Natural killer cell (primary cell): ENCODE measurements at regions not wholly inside any gene's neighbourhood (a gene's known extent, or its start where the extent isn't known, plus 50 kb on each side); places are given as distances from the start of the nearest gene placed in this dataset.

Source experiments
- ATAC-seq, 3 donors: fragments of 150-1000 bp in 2 of 3; fragments of 200-7000 bp in 1 of 3; cut with Tn5 transposase; 1 replicate in 1 of 3; 2 replicates in 2 of 3; pipeline ENCODE4 v1.10.0; 2021; ENCODE audit warnings: mild to moderate bottlenecking in 2 of 3, moderate library complexity in 2 of 3
- DNase-seq, 2 donors: peaks; one replicate each; pipeline versions ENCODE4 v3.0.0 to v3.0.0-alpha.2; 2013 to 2021; ENCODE audit warnings: mixed read lengths in 1 of 2
- H3K27ac ChIP-seq: one replicate; pipeline ENCODE4 v1.5.1; 2013; ENCODE audit warnings: mild to moderate bottlenecking, low read length
- H3K27me3 ChIP-seq: one replicate; pipeline ENCODE4 v1.6.1; 2013; ENCODE audit warnings: low read length; ENCODE audit not compliant: control insufficient read depth, insufficient read depth
- H3K36me3 ChIP-seq: one replicate; pipeline ENCODE4 v1.6.1; 2013; ENCODE audit warnings: low read length; ENCODE audit not compliant: control insufficient read depth, insufficient read depth
- H3K4me1 ChIP-seq: one replicate; pipeline ENCODE4 v1.6.1; 2013; ENCODE audit warnings: low read length; ENCODE audit not compliant: control insufficient read depth, insufficient read depth
- H3K4me3 ChIP-seq: one replicate; pipeline ENCODE4 v1.5.1; 2013; ENCODE audit warnings: low read length
- H3K9me3 ChIP-seq: one replicate; pipeline ENCODE4 v1.6.1; 2013; ENCODE audit warnings: low read length; ENCODE audit not compliant: control insufficient read depth, insufficient read depth
- H3K27ac Mint-ChIP-seq, 2 donors: one replicate each; pipeline ENCODE4 v1.8.0; 2022; ENCODE audit warnings: mild to moderate bottlenecking in 2 of 2, mixed read lengths in 2 of 2, moderate library complexity in 1 of 2
- H3K27me3 Mint-ChIP-seq, 2 donors: one replicate each; pipeline ENCODE4 v1.8.0; 2022; ENCODE audit warnings: low read depth in 2 of 2, mixed read lengths in 2 of 2
- H3K36me3 Mint-ChIP-seq: one replicate; pipeline ENCODE4 v1.8.0; 2022; ENCODE audit warnings: mixed read lengths
- H3K4me1 Mint-ChIP-seq, 2 donors: one replicate each; pipeline ENCODE4 v1.8.0; 2022; ENCODE audit warnings: mixed read lengths in 2 of 2
- H3K4me3 Mint-ChIP-seq: one replicate; pipeline ENCODE4 v1.8.0; 2022; ENCODE audit warnings: mild to moderate bottlenecking, moderate library complexity, mixed read lengths
- H3K9me3 Mint-ChIP-seq, 2 donors: one replicate each; pipeline ENCODE4 v1.8.0; 2022; ENCODE audit warnings: mixed read lengths in 2 of 2
- CTCF ChIP-seq: fragments of 200-600 bp; IDR thresholded peaks from one replicate; pipeline ENCODE4 v1.8.0; 2022; ENCODE audit warnings: antibody characterized with exemption
- WGBS: methylation state at CpG from one replicate; pipeline ENCODE4 v1.1.7; 2013; ENCODE audit warnings: missing lambda C conversion rate; ENCODE audit not compliant: insufficient coverage; 5-methylcytosine and 5-hydroxymethylcytosine counted together
- intact Hi-C: fragments of 100-400 bp; cut with micrococcal nuclease; formaldehyde crosslinking; loops from one replicate; pipeline ENCODE4 v1.14.2; 2022

- DNase-seq = no peak
- Histone ChIP-seq H3K27me3 (no peaks in the 10 kb centered on the region), H3K9me3 (no peaks in the 10 kb centered on the region), H3K4me3 (no peak overlapping the region), H3K36me3 (no peaks in the 10 kb centered on the region), H3K27ac (no peak overlapping the region), H3K4me1 (no peaks in the 10 kb centered on the region)
- Mint-ChIP-seq H3K9me3 (no peaks in the 10 kb centered on the region), H3K4me1 (no peaks in the 10 kb centered on the region), H3K36me3 (no peaks in the 10 kb centered on the region), H3K4me3 (no peak overlapping the region), H3K27me3 (no peaks in the 10 kb centered on the region), H3K27ac (no peak overlapping the region)
- intact Hi-C loops = no loop called here
- no peak for ATAC-seq
- TF ChIP-seq CTCF = no peak
- WGBS = 81% methylated on average over 3 of the region's 3 CpGs
Observed at GRCh38 chr9:111233963-111234362, 96.1 kb downstream of the OR2K2 start.

- Histone ChIP-seq H3K27ac (no peak overlapping the region), H3K27me3 (no peaks in the 10 kb centered on the region), H3K4me3 (no peak overlapping the region), H3K36me3 (no peaks in the 10 kb centered on the region), H3K4me1 (no peaks in the 10 kb centered on the region), H3K9me3 (no peaks in the 10 kb centered on the region)
- H3K36me3 Mint-ChIP-seq = no peaks in the 10 kb centered on the region
- H3K4me3 Mint-ChIP-seq = no peak overlapping the region
- ATAC-seq = no peak
- DNase-seq = no peak
- H3K9me3 Mint-ChIP-seq = no peaks in the 10 kb centered on the region
- TF ChIP-seq CTCF = no peak
- H3K27ac Mint-ChIP-seq = no peak overlapping the region
- 73% methylated on average over 8 of the region's 8 CpGs for WGBS
- H3K4me1 Mint-ChIP-seq = no peaks in the 10 kb centered on the region
- intact Hi-C loops = no loop called here
- H3K27me3 Mint-ChIP-seq = no peaks in the 10 kb centered on the region
Observed at GRCh38 chr9:111232997-111233790, 96.8 kb downstream of the OR2K2 start.

GRCh38 chr9:111231801-111232580 is 98.0 kb downstream of the OR2K2 start:
- Histone ChIP-seq H3K9me3 (no peaks in the 10 kb centered on the region), H3K36me3 (no peaks in the 10 kb centered on the region), H3K4me3 (no peak overlapping the region), H3K27me3 (no peaks in the 10 kb centered on the region), H3K4me1 (no peaks in the 10 kb centered on the region), H3K27ac (no peak overlapping the region)
- ATAC-seq (no peak), DNase-seq (no peak)
- TF ChIP-seq CTCF = no peak
- Mint-ChIP-seq H3K4me3 (no peak overlapping the region), H3K27me3 (no peaks in the 10 kb centered on the region), H3K4me1 (no peaks in the 10 kb centered on the region), H3K36me3 (no peaks in the 10 kb centered on the region), H3K27ac (no peak overlapping the region), H3K9me3 (no peaks in the 10 kb centered on the region)
- intact Hi-C loops = no loop called here
- WGBS = 89% methylated on average over 3 of the region's 3 CpGs
